WTC11 (cell line): ENCODE measurements at regions not wholly inside any gene's neighbourhood (a gene's known extent, or its start where the extent isn't known, plus 50 kb on each side); places are given as distances from the start of the nearest gene placed in this dataset.

Source experiments
- ATF2 ChIP-seq: sonication (generic); formaldehyde crosslinking; IDR thresholded peaks from 2 replicates; pipeline ENCODE4 v1.8.1; 2022; ENCODE audit warnings: low read depth, missing genetic modification reagents, borderline replicate concordance
- ATF3 ChIP-seq: sonication (generic); formaldehyde crosslinking; conservative IDR thresholded peaks from 2 replicates; pipeline ENCODE4 v1.8.1; 2022; ENCODE audit warnings: mild to moderate bottlenecking, missing genetic modification reagents
- CREB1 ChIP-seq: sonication (generic); formaldehyde crosslinking; IDR thresholded peaks from 2 replicates; pipeline ENCODE4 v1.8.0; 2023; ENCODE audit warnings: mild to moderate bottlenecking, missing genetic modification reagents
- CTCF ChIP-seq: fragments of 200-600 bp; IDR thresholded peaks from 2 replicates; pipeline ENCODE4 v1.8.0; 2022; ENCODE audit warnings: antibody characterized with exemption
- ELF4 ChIP-seq: sonication (generic); formaldehyde crosslinking; IDR thresholded peaks from 2 replicates; pipeline ENCODE4 v1.8.1; 2022; ENCODE audit warnings: low read depth, mild to moderate bottlenecking, moderate library complexity, missing genetic modification reagents
- JUN ChIP-seq: sonication (generic); formaldehyde crosslinking; IDR thresholded peaks from 2 replicates; pipeline ENCODE4 v1.8.0; 2023; ENCODE audit warnings: mild to moderate bottlenecking, missing genetic modification reagents
- MAX ChIP-seq: sonication (generic); formaldehyde crosslinking; IDR thresholded peaks from 2 replicates; pipeline ENCODE4 v1.8.0; 2022; ENCODE audit warnings: mild to moderate bottlenecking, missing genetic modification reagents
- PRDM15 ChIP-seq: sonication (generic); formaldehyde crosslinking; IDR thresholded peaks from 2 replicates; pipeline ENCODE4 v1.8.0; 2022; ENCODE audit warnings: missing genetic modification reagents
- TP53 ChIP-seq: sonication (generic); formaldehyde crosslinking; IDR thresholded peaks from 2 replicates; pipeline ENCODE4 v1.8.1; 2023; ENCODE audit warnings: mild to moderate bottlenecking, missing genetic modification reagents
- USF2 ChIP-seq: sonication (generic); formaldehyde crosslinking; IDR thresholded peaks from 2 replicates; pipeline ENCODE4 v1.8.1; 2023; ENCODE audit warnings: mild to moderate bottlenecking, missing genetic modification reagents, moderate library complexity
- ZNF121 ChIP-seq: sonication (generic); formaldehyde crosslinking; IDR thresholded peaks from 2 replicates; pipeline ENCODE4 v1.8.0; 2023; ENCODE audit warnings: missing genetic modification reagents
- ZNF263 ChIP-seq: sonication (generic); formaldehyde crosslinking; IDR thresholded peaks from 2 replicates; pipeline ENCODE4 v1.8.1; 2022; ENCODE audit warnings: low read depth, mild to moderate bottlenecking, moderate library complexity, missing genetic modification reagents
- ZNF425 ChIP-seq: fragments of 250-450 bp; sonication (Bioruptor Pico); conservative IDR thresholded peaks from 2 replicates; pipeline ENCODE4 v1.9.0; 2021; ENCODE audit warnings: mild to moderate bottlenecking

- TF ChIP-seq PRDM15 (no peak), CTCF (no peak), ATF2 (CRISPR knock-in tag) (no peak), JUN (CRISPR knock-in tag) (no peak), ATF3 (CRISPR knock-in tag) (no peak), USF2 (CRISPR knock-in tag) (no peak), CREB1 (CRISPR knock-in tag) (no peak), TP53 (no peak), ZNF425 (no peak), ELF4 (CRISPR knock-in tag) (no peak), MAX (no peak), ZNF121 (CRISPR knock-in tag) (no peak), ZNF263 (no peak)
Observed at GRCh38 chr6:130696806-130697205, 130.4 kb upstream of the SMLR1 start.
